ENCODE measurements at regions not wholly inside any gene's neighbourhood (a gene's known extent, or its start where the extent isn't known, plus 50 kb on each side); places are given as distances from the start of the nearest gene placed in this dataset.

DNA sequence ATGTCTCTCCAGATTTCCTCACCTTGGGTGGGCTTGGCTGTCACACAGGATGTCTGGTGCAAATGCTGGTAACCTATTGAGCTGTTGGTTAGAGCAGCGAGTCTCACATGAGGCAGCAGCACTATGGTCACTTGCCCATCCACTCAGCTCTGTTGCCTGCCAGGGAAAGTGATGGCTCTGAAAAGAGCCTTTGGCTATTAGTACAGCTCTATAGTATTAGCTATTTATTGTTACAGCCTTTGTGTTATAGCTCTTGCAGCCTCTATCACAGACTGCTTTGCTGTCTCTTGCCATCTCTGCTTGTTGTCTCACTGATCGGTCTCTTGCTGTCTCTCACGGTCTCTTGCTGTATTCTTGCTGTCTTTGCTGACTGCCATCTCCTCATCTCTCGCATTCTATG lies 114.3 kb downstream of the MFSD1 start:
- TF ChIP-seq POLR2A (IDR thresholded peaks at IDR 0.05; ENCODE audit: low read depth, low read length) (no peak), POLR2AphosphoS5 (IDR thresholded peaks at IDR 0.05; ENCODE audit: low read depth, low read length) (no peak), PAX5 (IDR thresholded peaks at IDR 0.05; ENCODE audit: insufficient read depth, low read length, severe bottlenecking) (no peak)
